ENCODE measurements at regions not wholly inside any gene's neighbourhood (a gene's known extent, or its start where the extent isn't known, plus 50 kb on each side); places are given as distances from the start of the nearest gene placed in this dataset.

- H3K9ac ChIP-seq (ENCODE audit: control insufficient read depth, extremely low read depth, insufficient read depth, low read length), result no peak overlapping the region
- no peaks in the 10 kb centered on the region for H3K9me1 ChIP-seq (ENCODE audit: control insufficient read depth, extremely low read depth, insufficient read depth, low read length)
- no peak overlapping the region for H3K4me2 ChIP-seq (ENCODE audit: control insufficient read depth, extremely low read depth, insufficient read depth, low read depth, low read length)
- no peak for TF ChIP-seq EZH2 (IDR thresholded peaks at IDR 0.05; ENCODE audit: low read length)
- no peaks in the 10 kb centered on the region for H3K27me3 ChIP-seq (ENCODE audit: control insufficient read depth, extremely low read depth, insufficient read depth, low read length)
- H3K27ac ChIP-seq (ENCODE audit: control insufficient read depth, insufficient read depth, low read length), result no peak overlapping the region
- H3K9me3 ChIP-seq (ENCODE audit: control insufficient read depth, low read depth, low read length), result no peaks in the 10 kb centered on the region
- no peak overlapping the region for H3K4me3 ChIP-seq (ENCODE audit: control insufficient read depth in 2 of 3, extremely low read depth in 1 of 3, insufficient read depth in 2 of 3, low read depth in 1 of 3, low read length in 3 of 3)
- H2AFZ ChIP-seq (ENCODE audit: control insufficient read depth, low read length), result no peak overlapping the region
- H3K79me2 ChIP-seq (ENCODE audit: control insufficient read depth, insufficient read depth, low read length), result no peaks in the 10 kb centered on the region
- DNase-seq (ENCODE audit: low read depth, low spot score), result no peak
- H4K20me1 ChIP-seq (ENCODE audit: control insufficient read depth, extremely low read depth, insufficient read depth, low read length), result no peaks in the 10 kb centered on the region
- FAIRE-seq, result no peak
- dilution Hi-C loops (cut with MboI; ENCODE audit: extremely low pct_ligation_motif_present, low sequenced_read_pairs), result no loop called here
- no peaks in the 10 kb centered on the region for H3K36me3 ChIP-seq (ENCODE audit: control insufficient read depth in 2 of 2, extremely low read depth in 1 of 2, insufficient read depth in 2 of 2, low read length in 2 of 2)
- H3K4me1 ChIP-seq (ENCODE audit: control insufficient read depth, extremely low read depth, insufficient read depth, low read length), result no peaks in the 10 kb centered on the region
Observed at GRCh38 chr4:132387060-132387459, 762.0 kb upstream of the PCDH10 start.

DNA sequence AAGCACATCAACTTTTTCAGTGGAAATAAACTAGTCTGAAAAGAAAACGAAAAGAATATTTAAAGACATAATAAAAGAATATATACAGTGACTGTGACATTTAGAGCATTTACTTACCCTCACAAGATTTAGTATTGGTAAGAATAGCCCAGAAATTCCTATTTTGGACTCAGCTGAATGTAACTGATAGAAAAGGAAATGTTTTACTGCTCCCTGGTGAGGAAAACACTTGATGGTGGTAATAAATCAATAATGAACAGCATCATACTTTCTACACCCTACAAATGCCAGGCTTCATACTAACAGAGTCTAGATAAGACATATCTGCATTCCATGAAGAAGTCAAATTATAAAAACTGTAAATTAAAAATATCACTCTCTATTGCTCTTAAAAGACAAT, 753.5 kb upstream of the PCDH10 start:
- Histone ChIP-seq H3K4me1 (ENCODE audit: control insufficient read depth, extremely low read depth, insufficient read depth, low read length) (no peaks in the 10 kb centered on the region), H3K27me3 (ENCODE audit: control insufficient read depth, extremely low read depth, insufficient read depth, low read length) (no peaks in the 10 kb centered on the region), H3K79me2 (ENCODE audit: control insufficient read depth, insufficient read depth, low read length) (no peaks in the 10 kb centered on the region), H4K20me1 (ENCODE audit: control insufficient read depth, extremely low read depth, insufficient read depth, low read length) (no peaks in the 10 kb centered on the region), H3K27ac (ENCODE audit: control insufficient read depth, insufficient read depth, low read length) (no peak overlapping the region), H3K9ac (ENCODE audit: control insufficient read depth, extremely low read depth, insufficient read depth, low read length) (no peak overlapping the region), H2AFZ (ENCODE audit: control insufficient read depth, low read length) (no peak overlapping the region), H3K4me3 (ENCODE audit: control insufficient read depth in 2 of 3, extremely low read depth in 1 of 3, insufficient read depth in 2 of 3, low read depth in 1 of 3, low read length in 3 of 3) (no peak overlapping the region), H3K36me3 (ENCODE audit: control insufficient read depth in 2 of 2, extremely low read depth in 1 of 2, insufficient read depth in 2 of 2, low read length in 2 of 2) (no peaks in the 10 kb centered on the region), H3K9me3 (ENCODE audit: control insufficient read depth, low read depth, low read length) (no peaks in the 10 kb centered on the region), H3K4me2 (ENCODE audit: control insufficient read depth, extremely low read depth, insufficient read depth, low read depth, low read length) (no peak overlapping the region), H3K9me1 (ENCODE audit: control insufficient read depth, extremely low read depth, insufficient read depth, low read length) (no peaks in the 10 kb centered on the region)
- DNase-seq (ENCODE audit: low read depth, low spot score) (no peak), FAIRE-seq (no peak)
- dilution Hi-C loops (cut with MboI; ENCODE audit: extremely low pct_ligation_motif_present, low sequenced_read_pairs), result no loop called here
- TF ChIP-seq EZH2 (IDR thresholded peaks at IDR 0.05; ENCODE audit: low read length), result no peak

DNA sequence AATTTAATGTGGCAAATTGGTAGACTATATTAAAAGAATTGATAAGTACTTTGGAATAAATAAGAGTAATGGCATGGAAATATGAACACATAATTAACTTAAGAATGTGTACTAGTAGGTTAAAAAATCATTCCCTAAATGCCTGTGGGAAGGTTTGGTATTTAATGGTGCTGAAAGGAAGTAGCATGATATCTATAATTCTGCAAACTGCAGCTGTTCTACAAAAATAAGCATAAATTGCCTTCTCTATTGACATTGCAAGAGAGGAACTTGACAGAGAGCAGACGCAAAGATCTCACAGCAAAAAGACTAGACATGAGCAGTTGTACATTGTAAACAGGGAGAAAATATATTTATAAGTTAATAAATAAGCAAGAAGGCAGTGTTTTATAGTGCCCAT, 752.5 kb upstream of the PCDH10 start:
- Histone ChIP-seq H3K9me1 (ENCODE audit: control insufficient read depth, extremely low read depth, insufficient read depth, low read length) (no peaks in the 10 kb centered on the region), H3K27me3 (ENCODE audit: control insufficient read depth, extremely low read depth, insufficient read depth, low read length) (no peaks in the 10 kb centered on the region), H3K36me3 (ENCODE audit: control insufficient read depth in 2 of 2, extremely low read depth in 1 of 2, insufficient read depth in 2 of 2, low read length in 2 of 2) (no peaks in the 10 kb centered on the region), H3K27ac (ENCODE audit: control insufficient read depth, insufficient read depth, low read length) (no peak overlapping the region), H3K9me3 (ENCODE audit: control insufficient read depth, low read depth, low read length) (no peaks in the 10 kb centered on the region), H3K4me3 (ENCODE audit: control insufficient read depth in 2 of 3, extremely low read depth in 1 of 3, insufficient read depth in 2 of 3, low read depth in 1 of 3, low read length in 3 of 3) (no peak overlapping the region), H3K4me2 (ENCODE audit: control insufficient read depth, extremely low read depth, insufficient read depth, low read depth, low read length) (no peak overlapping the region), H2AFZ (ENCODE audit: control insufficient read depth, low read length) (no peak overlapping the region), H3K4me1 (ENCODE audit: control insufficient read depth, extremely low read depth, insufficient read depth, low read length) (no peaks in the 10 kb centered on the region), H4K20me1 (ENCODE audit: control insufficient read depth, extremely low read depth, insufficient read depth, low read length) (no peaks in the 10 kb centered on the region), H3K9ac (ENCODE audit: control insufficient read depth, extremely low read depth, insufficient read depth, low read length) (no peak overlapping the region), H3K79me2 (ENCODE audit: control insufficient read depth, insufficient read depth, low read length) (no peaks in the 10 kb centered on the region)
- no peak for DNase-seq (ENCODE audit: low read depth, low spot score)
- dilution Hi-C loops (cut with MboI; ENCODE audit: extremely low pct_ligation_motif_present, low sequenced_read_pairs), result no loop called here
- TF ChIP-seq CTCF (optimal IDR thresholded peaks at IDR 0.05 in 1 of 3, IDR thresholded peaks at IDR 0.05 in 1 of 3, conservative IDR thresholded peaks at IDR 0.05 in 1 of 3; ENCODE audit: extremely low read depth in 1 of 3, insufficient read depth in 2 of 3, low read length in 3 of 3) (no peak), EZH2 (IDR thresholded peaks at IDR 0.05; ENCODE audit: low read length) (no peak)
- no peak for FAIRE-seq
